ENCODE measurements at regions not wholly inside any gene's neighbourhood (a gene's known extent, or its start where the extent isn't known, plus 50 kb on each side); places are given as distances from the start of the nearest gene placed in this dataset.

GRCh38 chr20:12737497-12737896 lies 271.3 kb upstream of the SPTLC3 start:
- POLR2A ChIA-PET: no interaction called here

GRCh38 chr20:12737900-12738299 lies 270.9 kb upstream of the SPTLC3 start:
- Histone ChIP-seq H3K27ac (ENCODE audit: extremely low read depth, low read depth, low read length) (no peak overlapping the region), H3K4me1 (ENCODE audit: control insufficient read depth, insufficient read depth, low read length) (no peaks in the 10 kb centered on the region), H3K4me3 (ENCODE audit: low read depth, low read length) (no peak overlapping the region), H3K36me3 (ENCODE audit: control insufficient read depth in 2 of 2, insufficient read depth in 1 of 2, low read length in 2 of 2) (no peaks in the 10 kb centered on the region), H3K9me3 (ENCODE audit: control insufficient read depth, insufficient read depth, low read depth, low read length) (no peaks in the 10 kb centered on the region)
- POLR2A ChIA-PET: interaction anchor here (0.5 kb wide), 1 partner anchor 508 kb away, joined by 5 read pairs; no protein-coding TSS in a partner anchor
- TF ChIP-seq ZNF747 (tag by site-specific recombination; IDR thresholded peaks at IDR 0.05) (no peak), ZNF214 (tag by site-specific recombination; IDR thresholded peaks at IDR 0.05; ENCODE audit: borderline replicate concordance) (no peak), ZNF157 (tag by site-specific recombination; IDR thresholded peaks at IDR 0.05) (no peak), ZBTB21 (tag by site-specific recombination; IDR thresholded peaks at IDR 0.05) (no peak), ZFP41 (tag by site-specific recombination; IDR thresholded peaks at IDR 0.05; ENCODE audit: borderline replicate concordance) (no peak), ZNF433 (tag by site-specific recombination; IDR thresholded peaks at IDR 0.05; ENCODE audit: low read depth) (no peak), ZNF629 (tag by site-specific recombination; IDR thresholded peaks at IDR 0.05) (no peak), OSR2 (tag by site-specific recombination; IDR thresholded peaks at IDR 0.05) (no peak), ZNF704 (tag by site-specific recombination; IDR thresholded peaks at IDR 0.05) (no peak)
- CTCF ChIA-PET: no interaction called here

More at GRCh38 chr20:12737497-12737896, 271.3 kb upstream of the SPTLC3 start:
- Histone ChIP-seq H3K4me1 (ENCODE audit: control insufficient read depth, insufficient read depth, low read length) (no peaks in the 10 kb centered on the region), H3K4me3 (ENCODE audit: low read depth, low read length) (no peak overlapping the region), H3K27ac (ENCODE audit: extremely low read depth, low read depth, low read length) (no peak overlapping the region), H3K9me3 (ENCODE audit: control insufficient read depth, insufficient read depth, low read depth, low read length) (no peaks in the 10 kb centered on the region), H3K36me3 (ENCODE audit: control insufficient read depth in 2 of 2, insufficient read depth in 1 of 2, low read length in 2 of 2) (no peaks in the 10 kb centered on the region)
- TF ChIP-seq ZNF510 (tag by site-specific recombination; IDR thresholded peaks at IDR 0.05; ENCODE audit: insufficient replicate concordance) (no peak), ZNF174 (tag by site-specific recombination; IDR thresholded peaks at IDR 0.05) (no peak)
- CTCF ChIA-PET: no interaction called here

GRCh38 chr20:12740647-12741046 lies 268.1 kb upstream of the SPTLC3 start:
- no peaks in the 10 kb centered on the region for H3K4me1 ChIP-seq (ENCODE audit: control insufficient read depth, insufficient read depth, low read length)
- H3K36me3 ChIP-seq (ENCODE audit: control insufficient read depth in 2 of 2, insufficient read depth in 1 of 2, low read length in 2 of 2): no peaks in the 10 kb centered on the region
- H3K4me3 ChIP-seq (ENCODE audit: low read depth, low read length): no peak overlapping the region
- H3K27ac ChIP-seq (ENCODE audit: extremely low read depth, low read depth, low read length): no peak overlapping the region
- ChIA-PET POLR2A (no interaction called here), CTCF (interaction anchor here (0.6 to 0.7 kb wide), 4 partner anchors 43 to 1064 kb away, joined by 3 to 6 read pairs (median 4); no protein-coding TSS in a partner anchor)
- no peak for TF ChIP-seq ZNF792 (tag by site-specific recombination; IDR thresholded peaks at IDR 0.05)
- TF ChIP-seq ZSCAN23 (tag by site-specific recombination; IDR thresholded peaks at IDR 0.05): no peak
- TF ChIP-seq ZSCAN4 (tag by site-specific recombination; IDR thresholded peaks at IDR 0.05): no peak
- TF ChIP-seq ZNF121 (tag by site-specific recombination; IDR thresholded peaks at IDR 0.05): no peak
- no peak for TF ChIP-seq GLI2 (tag by site-specific recombination; IDR thresholded peaks at IDR 0.05; ENCODE audit: borderline replicate concordance, low read depth)
- TF ChIP-seq ZSCAN16 (tag by site-specific recombination; IDR thresholded peaks at IDR 0.05): no peak
- TF ChIP-seq ZNF341 (tag by site-specific recombination; IDR thresholded peaks at IDR 0.05; ENCODE audit: low read depth): no peak
- no peak for TF ChIP-seq SP3 (tag by site-specific recombination; IDR thresholded peaks at IDR 0.05)
- no peak for TF ChIP-seq ZBTB8A (tag by site-specific recombination; IDR thresholded peaks at IDR 0.05)
- no peak for TF ChIP-seq KLF1 (tag by site-specific recombination; IDR thresholded peaks at IDR 0.05)
- TF ChIP-seq TRIM28 (IDR thresholded peaks at IDR 0.05; ENCODE audit: borderline replicate concordance, low read length): no peak
- TF ChIP-seq BCL11A (tag by site-specific recombination; IDR thresholded peaks at IDR 0.05; ENCODE audit: low read depth): no peak
- no peak for TF ChIP-seq ZNF416 (tag by site-specific recombination; IDR thresholded peaks at IDR 0.05)
- TF ChIP-seq ZNF707 (tag by site-specific recombination; IDR thresholded peaks at IDR 0.05): no peak
- no peak for TF ChIP-seq MEIS1 (CRISPR knock-in tag; IDR thresholded peaks at IDR 0.05; ENCODE audit: borderline replicate concordance)
- TF ChIP-seq ZNF473 (tag by site-specific recombination; IDR thresholded peaks at IDR 0.05): no peak
- no peak for TF ChIP-seq ZNF645 (tag by site-specific recombination; IDR thresholded peaks at IDR 0.05)
- no peak for TF ChIP-seq ZNF280C (tag by site-specific recombination; IDR thresholded peaks at IDR 0.05)
- no peak for TF ChIP-seq FEZF1 (tag by site-specific recombination; IDR thresholded peaks at IDR 0.05)
- no peaks in the 10 kb centered on the region for H3K9me3 ChIP-seq (ENCODE audit: control insufficient read depth, insufficient read depth, low read depth, low read length)
